HG03565 (cell line): ENCODE measurements at regions not wholly inside any gene's neighbourhood (a gene's known extent, or its start where the extent isn't known, plus 50 kb on each side); places are given as distances from the start of the nearest gene placed in this dataset.

ENCODE experiments used
- ATAC-seq: cut with Tn5 transposase; IDR thresholded peaks from one replicate; pipeline ENCODE4 v1.9.1; 2021; ENCODE audit warnings: mild to moderate bottlenecking, moderate library complexity; ENCODE audit not compliant: unreplicated experiment

- ATAC-seq, result no peak
These were observed 409.9 kb downstream of the LPIN1 start for GRCh38 chr2:12156349-12156748.

DNA sequence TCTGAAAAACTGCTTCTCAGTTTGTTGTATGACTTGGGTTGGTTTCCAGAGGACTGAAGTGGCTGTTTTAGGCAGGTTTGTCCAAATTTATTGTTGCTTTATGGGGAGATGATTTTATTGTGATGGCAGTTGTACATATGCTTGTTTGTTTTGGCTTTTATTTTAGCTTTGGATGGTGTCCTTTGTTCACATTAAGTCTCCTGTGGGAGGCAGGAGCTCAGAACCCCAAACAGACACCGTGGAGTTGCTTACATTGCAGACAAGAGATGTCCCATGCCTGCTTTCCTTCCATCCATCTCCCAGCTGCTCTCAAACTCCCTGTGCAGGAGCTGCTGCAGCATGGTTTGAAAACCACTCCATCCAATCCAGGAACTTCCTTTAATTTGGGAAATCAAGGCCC, 414.7 kb downstream of the LPIN1 start:
- no peak for ATAC-seq

- ATAC-seq, result no peak
These were observed 416.1 kb downstream of the LPIN1 start for GRCh38 chr2:12162269-12163247.

DNA sequence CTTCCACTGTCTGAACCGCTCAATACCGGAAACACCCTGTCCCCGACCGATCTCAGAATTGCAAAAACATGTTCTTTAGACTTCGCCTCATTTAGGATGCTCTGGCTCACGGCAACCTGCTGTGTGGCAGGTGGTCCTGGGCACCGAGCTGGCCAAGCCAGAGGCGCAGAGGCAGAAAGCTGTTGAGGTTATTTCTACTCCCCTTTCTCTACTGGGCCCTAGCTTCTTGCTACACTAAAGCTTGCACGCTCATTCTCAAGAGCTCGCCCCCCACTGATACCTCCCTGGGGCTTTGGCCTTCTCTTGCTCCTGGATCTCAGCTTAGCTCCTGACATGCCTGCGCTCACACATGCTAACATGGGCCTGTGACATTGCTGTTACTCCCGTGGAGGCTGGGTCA, 417.4 kb downstream of the LPIN1 start:
- no peak for ATAC-seq

DNA sequence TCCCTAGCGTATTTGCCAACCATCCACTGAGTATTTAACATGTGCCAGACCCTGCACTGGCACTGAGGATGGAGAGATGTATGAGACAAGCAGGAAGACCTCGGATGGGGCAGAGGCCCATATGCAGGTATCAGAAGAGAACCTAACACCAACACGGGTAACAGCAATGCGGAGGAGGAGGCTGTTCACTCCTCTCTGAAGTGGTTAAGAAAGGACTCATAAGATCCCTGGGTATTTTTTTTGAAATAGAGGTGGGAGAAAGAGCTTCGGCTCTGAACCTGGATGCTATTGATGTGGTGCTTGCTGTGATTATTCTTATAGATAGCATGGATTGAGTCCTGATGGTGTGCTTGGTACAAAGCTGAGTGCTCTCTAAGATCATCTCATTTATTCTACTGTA, 418.3 kb downstream of the LPIN1 start:
- ATAC-seq, result no peak

DNA sequence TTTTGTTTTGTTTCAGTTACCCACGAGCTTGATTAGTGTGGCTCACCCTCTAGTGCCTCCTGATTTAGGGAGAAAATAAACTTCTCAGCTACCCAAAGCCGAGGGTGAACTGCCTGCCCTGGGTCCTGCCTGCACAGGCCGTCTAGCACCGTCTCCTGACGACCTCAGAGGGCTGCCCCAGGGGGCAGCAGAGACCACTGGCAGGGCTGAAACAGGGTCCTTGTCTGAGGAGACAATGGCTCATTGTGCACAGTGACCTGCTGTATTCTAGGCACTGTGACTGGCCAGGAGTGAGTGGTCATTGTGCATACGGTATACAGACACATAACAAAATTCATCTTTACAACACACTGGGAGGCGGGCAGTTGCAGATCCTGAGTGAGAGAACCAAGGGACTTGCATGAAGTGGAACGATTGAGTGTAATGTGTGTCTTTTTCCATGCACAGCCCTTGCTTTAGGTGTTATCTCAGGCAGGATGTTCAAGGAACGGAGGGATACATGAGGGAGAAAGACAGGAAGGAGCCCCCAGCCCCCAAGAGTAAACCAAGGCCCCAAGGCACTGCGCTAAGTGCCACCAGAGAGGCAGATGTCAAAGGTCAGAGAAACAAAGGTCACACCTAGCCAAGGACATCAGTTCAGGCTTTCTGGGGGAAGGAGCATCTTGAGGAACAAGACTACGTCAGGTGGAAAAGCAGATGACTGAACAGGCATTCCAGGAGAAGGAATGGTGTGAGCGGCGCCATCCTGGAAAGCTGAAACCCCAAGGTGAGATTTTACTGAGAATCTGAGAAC, 421.3 kb downstream of the LPIN1 start:
- ATAC-seq, result no peak

- ATAC-seq, result no peak
These were observed 421.9 kb downstream of the LPIN1 start for GRCh38 chr2:12168354-12168753.

DNA sequence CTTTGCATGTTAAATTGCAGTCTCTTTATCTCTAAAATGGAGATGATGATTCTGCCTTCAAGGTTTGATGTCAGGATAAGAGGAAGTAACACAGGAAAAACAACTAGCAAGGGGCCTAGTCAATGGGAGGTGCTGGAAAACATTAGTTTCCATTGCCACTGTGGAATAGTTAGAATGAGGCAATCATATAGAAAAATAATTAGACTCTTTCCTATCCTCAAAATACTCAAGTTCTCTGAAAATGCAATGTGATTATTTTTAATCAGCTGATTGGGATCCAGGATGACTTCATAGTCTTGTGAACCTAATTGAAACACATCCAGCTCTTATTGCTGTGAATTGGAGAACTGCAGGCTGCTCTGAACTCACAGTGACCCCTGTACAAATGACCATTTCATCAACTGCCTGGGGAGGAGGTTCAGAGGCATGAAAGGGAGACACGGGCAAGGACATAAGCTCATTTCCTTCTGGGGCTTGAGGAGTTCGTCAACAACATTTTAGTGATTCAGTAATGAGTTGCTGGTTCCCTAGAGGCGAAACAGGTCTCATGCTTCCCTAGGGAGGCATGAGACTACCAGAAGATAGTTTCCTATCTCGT, 422.5 kb downstream of the LPIN1 start:
- ATAC-seq, result no peak

- ATAC-seq, result no peak
These were observed 423.3 kb downstream of the LPIN1 start for GRCh38 chr2:12169721-12170120.

DNA sequence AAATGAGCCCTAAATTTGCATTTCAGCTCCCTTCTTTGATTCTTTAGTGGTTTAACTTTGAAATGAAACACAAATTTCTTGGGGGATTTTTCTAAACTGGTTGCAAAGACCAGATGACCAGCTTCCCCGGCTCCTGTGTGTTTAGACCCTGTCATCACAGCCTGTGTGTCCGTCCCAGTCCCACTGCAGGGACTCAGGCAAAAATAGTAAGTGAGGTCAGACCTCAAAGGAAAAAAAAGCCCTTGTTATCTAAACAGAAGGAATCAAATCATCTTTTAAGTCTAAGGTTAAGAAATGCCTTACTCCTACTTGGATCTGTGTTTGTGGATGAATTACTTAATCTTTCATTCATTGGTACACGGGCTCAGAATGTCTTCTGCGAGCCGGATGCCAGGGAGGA, 423.7 kb downstream of the LPIN1 start:
- ATAC-seq, result no peak

GRCh38 chr2:12173271-12173942, 427.0 kb downstream of the LPIN1 start:
- ATAC-seq, result no peak

DNA sequence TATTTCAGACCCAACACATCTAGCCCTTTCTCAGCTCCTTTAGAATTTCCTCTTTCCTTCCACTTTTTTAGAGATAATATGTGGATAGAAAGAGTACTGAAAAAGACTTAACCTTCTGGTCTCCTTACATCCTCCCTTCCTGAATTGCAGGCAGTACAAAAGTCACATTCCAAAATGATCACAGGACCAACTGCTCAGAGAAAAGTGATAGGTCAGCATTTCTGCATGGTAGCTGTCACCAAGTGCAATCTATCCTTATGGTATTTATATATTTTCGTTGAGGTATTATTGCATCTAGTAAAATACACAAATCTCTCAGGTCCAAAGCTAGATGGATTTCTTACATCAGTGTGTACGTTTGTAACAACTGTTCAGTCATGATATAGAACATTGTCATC, 427.5 kb downstream of the LPIN1 start:
- ATAC-seq, result no peak

DNA sequence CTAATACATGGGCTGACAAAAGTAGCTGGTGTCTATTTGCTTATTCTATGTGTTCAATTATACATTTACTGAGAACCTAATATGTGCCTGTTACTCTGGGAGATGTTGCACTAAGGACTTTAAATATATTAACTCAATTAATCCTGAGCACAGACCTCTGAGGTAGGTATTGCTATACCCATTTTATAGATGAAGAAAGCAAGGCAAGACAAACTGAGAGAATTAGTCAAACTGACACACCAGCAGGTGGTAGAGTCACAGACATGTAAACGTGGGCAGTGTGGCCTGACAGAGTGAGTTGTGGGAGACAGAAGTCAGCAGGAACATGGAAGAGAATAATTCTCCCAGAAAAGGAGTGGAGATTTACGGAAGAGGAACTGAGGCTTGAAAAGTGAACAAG, 428.9 kb downstream of the LPIN1 start:
- ATAC-seq, result no peak

DNA sequence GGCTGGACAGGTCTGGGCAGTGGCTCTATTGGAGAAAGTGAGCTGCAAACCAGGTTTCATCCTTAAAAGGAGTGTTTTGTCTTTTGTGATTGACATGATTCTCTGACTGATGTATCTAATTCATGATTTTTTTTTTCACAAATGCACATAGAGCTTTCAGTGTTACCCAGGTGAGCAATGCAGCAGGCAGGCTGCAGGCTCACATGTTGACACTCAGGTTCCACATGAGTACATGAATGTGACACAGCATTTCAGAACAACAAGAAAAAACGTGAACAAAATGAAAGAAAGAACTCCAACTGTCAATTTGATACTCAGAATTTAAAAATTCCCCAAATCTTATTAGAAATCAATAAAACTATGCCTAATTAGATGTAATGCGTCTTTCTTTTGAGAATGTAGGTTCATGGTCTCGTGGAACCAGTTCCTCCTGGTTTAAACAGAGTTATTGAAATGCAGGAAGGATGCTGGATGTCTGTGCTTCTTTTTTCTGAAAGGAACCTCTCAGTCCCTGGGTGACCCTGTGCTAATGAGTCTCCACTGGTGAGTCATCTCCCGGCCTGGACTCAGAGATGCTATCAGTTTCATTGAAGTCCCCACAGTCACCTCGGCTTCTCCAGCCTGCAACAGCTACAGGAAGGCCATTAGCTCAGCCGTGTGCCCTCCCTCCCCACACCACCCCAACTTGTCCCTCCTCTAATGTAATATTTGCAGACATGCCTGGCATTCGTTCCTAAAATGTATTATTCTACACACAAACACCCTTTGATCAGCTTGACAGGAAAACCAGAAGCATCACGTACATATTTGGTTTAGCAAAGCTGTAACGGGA, 430.4 kb downstream of the LPIN1 start:
- ATAC-seq, result peak; percentile 72

DNA sequence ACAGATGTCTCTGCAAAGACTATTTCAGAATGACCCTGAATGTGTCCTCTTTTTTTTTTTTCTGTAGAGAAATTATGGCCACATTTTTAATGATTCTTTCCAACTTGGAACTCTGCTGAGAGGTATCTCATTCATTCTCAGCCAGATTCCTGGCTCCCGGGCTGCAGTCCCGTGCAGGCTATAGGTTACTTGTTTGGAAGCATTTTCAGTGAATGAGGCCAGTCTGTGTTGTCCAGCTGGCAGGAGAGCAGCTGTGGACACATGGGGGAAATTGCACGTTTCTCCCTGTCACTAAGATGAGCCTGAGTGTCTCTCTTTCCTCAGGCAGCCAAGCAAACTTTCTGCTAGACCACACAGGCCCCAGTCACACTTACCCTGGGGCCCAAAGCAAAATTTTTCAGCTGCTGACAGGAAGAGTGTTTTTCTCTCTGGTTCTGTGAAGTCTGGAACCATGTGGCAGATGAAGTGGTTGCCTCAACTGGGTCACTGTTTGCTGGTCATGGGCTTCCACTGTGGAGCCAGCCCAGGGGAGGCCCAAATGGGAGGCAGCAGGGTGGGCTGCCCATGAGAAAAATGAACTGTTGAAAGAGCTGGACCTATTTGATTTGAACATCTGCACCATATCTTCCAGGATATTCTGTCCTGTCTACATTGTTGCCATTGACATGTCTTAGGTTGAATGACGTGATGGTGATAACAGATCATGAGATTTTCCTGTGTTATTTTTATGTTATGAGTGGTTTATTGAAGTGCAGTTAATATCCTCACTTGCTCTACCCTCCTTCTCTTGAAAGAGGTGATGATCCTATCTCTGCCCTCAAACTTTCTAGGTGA, 431.2 kb downstream of the LPIN1 start:
- ATAC-seq, result peak; percentile 41

- no peak for ATAC-seq
These were observed 432.1 kb downstream of the LPIN1 start for GRCh38 chr2:12178289-12179080.

DNA sequence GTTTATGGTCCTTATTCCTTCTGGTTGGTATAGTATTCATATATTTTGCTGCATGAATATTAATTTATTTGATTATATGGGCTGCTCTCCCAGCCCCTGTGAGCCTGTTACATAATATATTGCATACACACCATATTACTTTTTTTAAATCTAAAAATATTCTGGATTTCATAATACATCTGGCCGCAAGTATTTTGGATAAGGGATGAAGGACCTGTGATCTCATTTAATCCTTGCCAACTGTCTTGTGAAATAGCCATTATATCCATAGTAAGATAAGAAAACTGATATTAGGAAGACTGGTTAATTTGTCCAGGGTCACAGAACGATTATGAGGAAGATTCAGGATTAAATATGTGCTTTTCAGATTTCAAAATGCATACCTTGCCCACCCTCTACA, 433.6 kb downstream of the LPIN1 start:
- no peak for ATAC-seq

DNA sequence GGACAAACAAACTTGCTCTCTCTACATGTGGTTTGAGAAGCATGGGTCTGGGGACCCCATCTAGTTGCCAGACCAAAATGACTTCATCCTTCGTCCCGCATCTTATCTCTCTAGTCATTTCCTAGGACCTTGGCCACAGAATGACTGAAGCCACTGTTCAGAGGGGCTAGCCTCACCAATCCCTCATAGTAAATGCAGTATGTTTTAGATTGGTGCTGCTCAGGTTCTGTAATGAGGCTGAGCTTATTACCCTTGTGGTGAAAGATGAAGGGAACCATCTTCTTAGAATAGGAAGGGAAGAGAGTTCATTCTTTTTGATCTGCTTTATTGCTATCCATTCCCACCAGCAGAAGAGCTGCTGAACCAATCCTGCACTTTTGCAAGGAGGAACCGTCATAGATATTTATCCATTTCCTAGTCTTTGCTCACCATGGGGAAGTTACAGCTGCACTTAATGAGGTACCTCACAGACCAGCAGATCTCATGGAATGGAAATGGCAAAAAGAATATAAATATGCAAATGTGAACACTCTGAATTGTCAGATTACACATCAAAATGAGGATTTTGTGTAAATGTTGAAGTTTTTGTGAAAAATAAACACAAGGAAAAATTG, 436.7 kb downstream of the LPIN1 start:
- no peak for ATAC-seq
